UCSD-AML1 (cell line): ENCODE measurements at regions not wholly inside any gene's neighbourhood (a gene's known extent, or its start where the extent isn't known, plus 50 kb on each side); places are given as distances from the start of the nearest gene placed in this dataset.
"Not testable (repeated sequence)": the region's sequence is repeated elsewhere in the genome, so short reads cannot be mapped to it uniquely, and the experiment has no call there.

Experiments
- DNase-seq: peaks from one replicate; lab custom pipeline; 2025; ENCODE audit not compliant: unreplicated experiment; lab: John Stamatoyannopoulos, UW

DNA sequence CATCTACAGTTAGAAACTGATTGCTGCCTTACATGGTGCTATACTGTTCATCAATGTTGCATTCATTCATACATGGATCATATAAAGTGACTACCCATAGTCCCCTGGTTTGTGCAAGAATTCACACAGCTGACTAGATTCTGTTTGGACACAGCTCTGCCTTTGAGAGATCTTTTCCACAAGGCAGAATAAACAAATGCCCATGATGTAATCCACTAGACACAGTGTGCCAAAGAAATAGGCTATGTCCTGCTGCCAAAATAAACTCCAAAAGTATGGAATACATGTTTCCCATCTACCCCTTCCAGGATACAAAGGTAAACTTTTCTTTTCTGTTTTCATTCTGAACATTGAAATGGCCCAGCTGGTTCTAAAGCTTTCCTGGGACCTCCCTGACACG, 269.4 kb upstream of the CHAC2 start:
- DNase-seq, result no peak

DNA sequence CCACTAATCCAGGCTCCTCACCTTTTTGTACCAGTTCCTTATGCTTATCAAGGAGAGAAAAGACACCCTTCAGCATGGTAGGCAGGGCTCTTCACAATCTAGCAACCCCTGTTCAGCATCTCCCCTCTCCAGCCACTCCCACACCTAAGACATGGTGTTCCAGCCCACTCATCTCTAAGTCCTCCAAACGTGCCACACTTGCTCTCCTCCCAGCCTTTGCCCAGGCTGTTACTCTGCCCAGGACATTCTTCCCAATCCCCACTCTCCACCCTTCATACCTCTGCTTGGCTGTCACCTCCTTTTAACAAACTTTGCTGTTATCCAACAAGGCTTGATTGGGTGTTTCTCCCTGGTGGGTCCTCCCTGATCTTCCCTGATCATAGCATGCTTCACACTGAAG, 270.6 kb upstream of the CHAC2 start:
- no peak for DNase-seq

DNA sequence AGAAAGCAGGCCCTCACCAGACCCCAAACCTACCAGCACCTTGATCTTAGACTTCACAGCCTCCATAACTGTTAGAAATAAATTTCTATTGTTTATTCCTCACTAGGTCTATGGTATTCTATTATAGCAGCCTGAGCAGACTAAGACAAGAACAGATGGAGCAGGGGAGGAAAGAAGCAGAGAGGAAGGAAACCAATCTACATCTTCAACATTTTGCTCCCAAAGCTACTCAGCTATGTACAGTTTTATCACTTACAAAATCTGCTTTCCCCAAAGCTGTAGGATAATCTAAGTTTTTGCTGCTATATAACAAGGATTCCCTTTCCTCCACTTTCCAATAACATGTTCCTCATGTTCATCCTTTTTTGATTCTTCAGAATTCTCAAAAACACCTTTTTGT, 274.4 kb upstream of the CHAC2 start:
- DNase-seq, result no peak

DNA sequence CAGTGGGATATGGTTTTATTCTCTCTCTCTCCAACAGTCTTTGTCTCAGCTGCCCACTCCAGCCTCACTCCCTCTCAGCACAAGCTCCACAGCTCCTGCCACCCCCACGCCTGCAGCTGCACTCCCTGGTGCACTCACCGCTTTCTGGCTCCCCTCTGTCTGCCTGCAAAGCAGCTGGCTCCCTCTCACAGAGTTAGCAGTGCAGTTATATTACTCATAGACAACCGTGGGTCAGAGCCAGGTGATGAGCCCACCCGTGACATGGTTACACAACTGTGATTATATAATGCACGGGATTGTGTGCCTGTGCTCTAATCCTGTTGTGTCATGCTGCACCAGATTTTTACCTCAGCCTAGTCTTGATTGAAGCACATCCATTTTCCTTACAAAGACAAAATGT, 276.9 kb upstream of the CHAC2 start:
- DNase-seq, result no peak

DNA sequence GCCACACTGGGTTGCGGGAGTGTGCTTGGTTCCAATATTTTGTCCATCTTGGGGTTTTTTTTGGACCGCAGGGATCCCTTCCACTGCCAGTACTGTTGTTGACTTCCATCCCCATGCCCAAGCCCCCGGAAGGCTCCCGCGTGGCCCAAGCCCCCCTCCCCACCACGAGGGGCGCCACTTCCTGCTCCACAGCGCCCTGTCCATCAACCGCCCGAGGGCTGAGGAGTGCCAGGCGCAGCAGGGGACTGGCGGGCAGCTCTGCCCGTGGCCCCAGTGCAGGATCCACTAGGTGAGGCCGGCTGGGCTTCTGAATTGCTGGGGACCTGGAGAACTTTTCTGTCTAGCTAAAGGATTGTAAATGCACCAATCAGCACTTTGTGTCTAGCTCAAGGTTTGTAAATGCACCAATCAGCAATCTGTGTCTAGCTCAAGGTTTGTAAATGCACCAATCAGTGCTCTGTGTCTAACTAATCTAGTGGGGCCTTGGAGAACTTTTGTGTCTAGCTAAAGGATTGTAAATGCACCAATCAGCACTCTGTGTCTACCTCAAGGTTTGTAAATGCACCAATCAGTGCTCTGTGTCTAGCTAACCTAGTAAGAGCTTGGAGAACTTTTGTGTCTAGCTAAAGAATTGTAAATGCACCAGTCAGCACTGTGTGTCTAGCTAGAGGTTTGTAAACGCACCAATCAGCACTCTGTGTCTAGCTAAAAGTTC, 281.3 kb upstream of the CHAC2 start:
- not testable (repeated sequence) for DNase-seq

DNA sequence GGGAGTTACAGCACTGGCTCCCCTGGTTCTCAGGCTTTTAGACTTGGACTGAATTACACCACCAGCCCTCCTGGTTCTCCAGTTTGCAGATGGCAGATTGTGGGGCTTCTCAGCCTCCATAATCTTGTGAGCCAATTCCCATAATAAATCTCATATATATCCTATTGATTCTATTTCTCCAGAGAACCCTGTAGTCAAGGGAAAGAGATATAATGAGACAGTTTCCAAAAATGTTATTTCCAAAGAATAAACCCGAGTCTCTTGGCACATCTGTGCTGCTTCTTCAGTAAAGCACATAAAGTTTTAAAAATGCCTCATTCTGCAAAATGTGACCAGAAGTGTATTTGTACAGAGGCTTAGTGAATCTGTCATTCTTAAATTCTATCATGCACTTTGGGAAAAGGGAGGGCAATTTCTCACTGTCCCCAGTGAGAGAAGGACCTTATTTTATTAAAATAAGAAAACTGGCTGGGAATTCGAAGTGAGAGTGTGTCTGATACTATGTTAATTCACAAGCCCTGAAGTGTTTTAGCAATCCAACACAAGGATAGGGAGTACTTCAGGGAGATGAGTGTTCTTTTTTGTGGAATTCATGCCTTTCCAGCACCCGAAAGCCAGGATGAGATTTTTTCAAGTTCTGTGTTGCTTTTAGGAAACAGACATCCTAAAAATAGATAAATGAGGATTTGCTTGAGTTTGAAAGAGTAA, 282.4 kb upstream of the CHAC2 start:
- DNase-seq, result no peak

DNA sequence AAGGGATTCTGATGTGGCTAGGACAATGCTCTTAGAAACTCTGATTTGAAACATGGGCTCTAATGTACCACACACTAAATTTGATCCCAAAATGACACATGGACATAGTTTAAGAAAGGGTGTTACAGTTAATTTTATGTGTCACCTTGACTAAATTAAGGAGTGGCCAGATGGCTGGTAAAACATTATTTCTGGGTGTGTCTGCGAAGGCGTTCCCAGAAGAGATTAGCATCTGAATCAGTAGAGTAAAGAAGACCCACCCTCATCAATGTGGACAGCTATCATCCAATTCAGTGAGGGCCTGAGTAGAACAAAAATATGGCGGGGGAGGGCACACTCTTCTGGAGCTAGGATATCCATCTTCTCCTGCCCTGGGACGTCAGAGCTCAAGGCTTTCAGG, 283.1 kb upstream of the CHAC2 start:
- DNase-seq, result no peak

DNA sequence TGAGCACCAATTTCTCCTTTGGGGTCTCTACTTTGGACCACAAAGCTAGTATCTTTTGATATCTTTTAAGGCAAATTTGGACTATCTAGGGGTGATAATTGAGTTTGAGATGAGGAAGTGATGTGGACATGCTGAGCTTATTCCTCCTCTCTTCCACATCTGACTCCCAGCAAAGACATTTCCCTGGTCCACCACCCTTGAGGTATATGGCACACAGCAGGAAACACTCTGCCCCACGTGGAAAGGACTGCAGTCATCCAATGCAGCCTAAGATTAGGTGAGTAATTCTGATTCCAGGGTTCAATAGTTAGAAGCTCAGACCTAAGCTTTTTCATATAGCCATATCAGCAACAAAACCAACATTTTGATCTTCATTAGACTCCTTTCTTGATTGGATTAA, 290.1 kb upstream of the CHAC2 start:
- no peak for DNase-seq

DNA sequence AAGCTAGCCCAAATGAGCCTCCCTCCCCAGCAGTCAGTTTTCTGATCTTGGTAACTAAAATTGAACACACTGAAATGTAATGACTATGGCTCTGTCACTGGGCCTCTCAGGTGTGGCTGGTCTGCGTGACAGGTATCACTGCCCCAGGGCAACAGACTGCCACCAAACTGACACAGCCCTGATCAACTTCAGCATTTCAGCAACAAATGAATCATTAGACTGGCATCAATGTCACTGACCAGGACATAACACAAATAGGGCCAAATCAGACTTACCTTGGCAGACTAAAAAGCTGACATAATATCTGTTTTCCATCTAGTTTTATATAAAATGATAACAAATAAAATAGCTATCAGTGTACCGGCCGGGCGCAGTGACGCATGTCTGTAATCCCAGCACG, 290.8 kb upstream of the CHAC2 start:
- DNase-seq, result no peak

DNA sequence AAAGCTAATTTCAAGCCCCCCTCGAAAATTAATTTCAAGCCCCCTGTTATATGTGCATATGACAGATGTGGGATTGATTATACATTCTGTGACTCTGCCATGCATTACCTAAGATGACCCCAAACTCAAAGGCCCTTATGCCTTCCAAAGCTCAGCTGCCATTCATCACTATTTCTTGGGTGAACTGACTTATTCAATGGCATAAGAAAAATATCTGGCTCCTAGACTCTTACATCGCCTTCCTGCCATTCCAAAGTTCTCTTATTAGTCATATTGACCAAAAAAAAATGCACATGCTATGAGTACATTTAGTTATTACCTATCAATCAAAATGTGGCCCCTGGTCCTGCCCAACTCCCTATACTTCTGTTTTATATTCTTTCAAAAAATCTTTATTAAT, 291.8 kb upstream of the CHAC2 start:
- DNase-seq, result no peak

DNA sequence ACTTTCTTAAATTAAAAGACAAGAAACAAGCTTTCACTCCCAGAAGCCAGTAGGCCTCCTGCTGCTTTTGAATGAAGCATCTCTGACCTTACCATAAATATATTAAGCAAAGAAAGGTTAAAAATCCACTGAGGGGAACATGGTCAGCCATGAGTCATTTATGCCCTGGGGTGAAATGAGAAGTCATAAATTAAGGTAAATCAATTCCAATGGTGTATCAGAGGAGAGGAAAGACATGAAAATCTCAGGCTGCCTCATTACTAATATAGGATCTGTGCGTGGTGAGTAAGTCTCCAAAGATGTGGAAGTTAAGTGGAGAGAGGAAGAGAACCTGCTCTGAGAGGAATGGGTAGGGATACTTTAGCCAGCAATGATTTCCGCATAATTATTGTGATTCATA, 292.3 kb upstream of the CHAC2 start:
- DNase-seq, result no peak

DNA sequence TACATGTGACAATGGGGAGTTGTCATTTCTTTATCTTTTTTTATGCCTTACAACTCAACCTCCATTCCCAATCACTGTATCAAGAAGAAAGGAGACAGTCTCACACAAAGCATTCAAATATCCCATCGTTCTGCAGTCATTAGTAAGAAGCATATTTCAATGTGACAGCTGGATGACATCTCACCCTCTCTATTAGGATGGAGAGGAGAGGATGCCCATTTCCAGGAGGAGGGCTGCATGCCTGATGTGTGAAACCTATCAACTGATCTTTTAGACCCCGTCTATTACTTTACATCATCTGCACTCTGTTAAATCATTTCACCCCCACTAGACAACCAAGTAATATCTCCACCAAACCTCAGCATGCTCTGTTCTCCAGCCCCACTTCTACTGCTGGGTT, 292.7 kb upstream of the CHAC2 start:
- no peak for DNase-seq

DNA sequence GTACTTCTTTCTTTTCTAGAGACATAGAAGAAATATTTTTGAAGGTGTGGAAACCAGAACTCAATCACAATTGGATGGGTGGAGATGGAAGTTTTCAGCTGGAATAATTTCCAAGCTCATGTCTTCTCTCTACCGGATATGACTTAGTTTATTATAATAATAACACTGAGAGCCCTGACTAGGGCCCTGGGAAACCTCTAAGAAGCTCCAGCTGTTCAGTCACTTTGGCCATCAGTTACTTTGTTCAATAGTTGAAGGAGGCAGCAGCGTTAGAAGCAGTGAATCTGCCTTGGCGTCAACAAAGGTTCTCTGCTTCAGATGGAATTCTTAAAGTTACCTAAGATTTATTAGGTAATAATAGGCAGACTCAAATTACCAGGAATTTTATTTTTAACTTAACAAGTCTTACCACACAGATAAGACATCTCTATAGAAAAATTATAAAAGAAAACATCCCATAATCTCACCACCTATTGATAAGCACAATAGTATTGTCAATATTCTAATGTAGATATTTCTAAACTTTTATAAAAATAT, 293.8 kb upstream of the CHAC2 start:
- DNase-seq, result no peak

DNA sequence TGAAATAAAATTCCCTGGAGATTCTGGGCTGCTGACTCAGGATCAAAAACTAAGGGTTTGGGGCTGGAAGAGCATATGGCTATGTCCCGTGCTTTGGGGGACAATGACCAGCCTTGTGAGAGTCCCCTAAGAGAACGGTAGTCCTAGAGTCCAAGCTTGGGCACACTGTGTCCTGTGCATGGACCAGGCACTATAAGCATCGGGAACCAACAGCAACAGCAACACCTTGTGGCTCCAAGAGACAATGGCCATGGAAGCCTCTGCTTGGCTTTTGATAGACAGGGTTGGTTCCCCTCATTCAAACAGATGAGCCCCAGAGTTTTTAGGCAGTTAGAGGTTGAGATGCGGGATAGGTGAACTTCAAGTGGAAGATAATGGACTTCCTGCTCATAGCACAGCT, 294.4 kb upstream of the CHAC2 start:
- DNase-seq, result no peak

DNA sequence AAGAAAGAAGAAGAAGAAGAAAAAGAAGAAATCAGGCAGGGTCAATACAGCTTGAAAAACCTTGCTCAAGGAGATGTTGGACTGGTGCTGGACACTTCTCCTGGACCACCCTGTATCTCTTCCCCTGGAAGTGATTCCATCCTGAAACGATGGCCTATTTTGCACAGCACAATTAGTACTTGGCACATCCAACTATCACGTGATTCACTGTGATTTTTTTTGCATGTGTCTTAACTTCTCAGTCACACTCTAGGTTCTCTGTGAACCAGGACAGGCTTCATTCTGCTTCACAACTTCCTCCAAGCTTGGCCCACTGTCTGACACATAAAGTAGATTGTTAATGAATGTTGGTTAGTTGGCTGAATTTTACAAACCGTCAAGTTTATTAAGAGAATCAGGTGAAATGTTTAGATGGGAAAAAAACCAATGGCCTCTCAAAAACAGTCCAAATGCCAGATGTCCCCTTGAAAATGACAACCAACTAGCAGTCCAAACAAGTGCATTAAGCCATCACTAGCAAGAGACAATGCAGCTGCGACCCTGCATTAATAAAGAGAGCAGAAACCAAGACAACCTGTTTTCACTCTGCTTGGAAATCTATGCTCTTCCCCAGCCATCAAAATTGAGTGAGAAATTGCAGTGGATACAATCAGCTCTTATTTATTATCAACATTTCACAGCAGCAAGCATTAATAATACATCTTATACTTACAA, 300.0 kb upstream of the CHAC2 start:
- no peak for DNase-seq

DNA sequence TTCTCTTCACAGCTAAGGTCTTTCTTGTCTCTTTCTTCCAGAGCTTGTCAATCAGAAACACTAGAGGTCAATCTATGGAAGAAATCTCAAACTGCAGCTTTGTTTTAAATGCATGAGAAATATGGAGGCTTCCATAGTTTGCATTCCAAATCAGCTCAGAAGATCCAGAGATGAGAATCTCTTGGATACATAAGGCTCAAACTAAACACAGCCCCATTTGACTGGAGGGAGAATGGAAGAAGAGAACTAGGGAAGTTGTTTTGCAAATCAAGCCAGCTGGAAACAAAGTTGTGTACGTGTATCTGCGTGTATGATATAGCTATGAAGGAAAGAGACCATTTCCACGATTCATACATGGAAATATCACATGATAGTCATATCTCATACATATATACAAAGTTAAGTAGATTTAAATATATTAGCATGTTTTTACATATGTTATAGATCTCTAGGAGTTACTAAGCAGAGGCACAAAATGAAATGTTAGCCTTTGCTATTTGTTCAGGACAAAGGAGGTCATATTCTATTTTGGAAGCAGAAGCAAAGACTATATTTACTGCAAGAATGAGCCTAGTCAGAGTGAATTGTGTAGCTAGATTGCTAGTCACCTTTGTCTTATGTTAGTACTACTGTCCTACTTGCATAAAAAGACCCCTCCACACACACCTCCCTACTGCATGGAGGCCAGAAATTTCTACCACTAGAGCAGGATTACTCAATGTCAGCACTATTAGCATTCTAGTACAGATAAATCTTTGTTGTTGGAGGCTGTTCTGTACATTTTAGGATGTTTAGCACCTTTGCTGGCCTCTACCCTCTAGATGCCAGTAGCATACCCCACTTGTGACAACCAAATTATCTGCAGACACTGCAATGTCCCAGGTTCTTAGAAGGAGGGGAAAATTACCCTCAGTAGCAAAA, 303.5 kb upstream of the CHAC2 start:
- DNase-seq, result no peak

DNA sequence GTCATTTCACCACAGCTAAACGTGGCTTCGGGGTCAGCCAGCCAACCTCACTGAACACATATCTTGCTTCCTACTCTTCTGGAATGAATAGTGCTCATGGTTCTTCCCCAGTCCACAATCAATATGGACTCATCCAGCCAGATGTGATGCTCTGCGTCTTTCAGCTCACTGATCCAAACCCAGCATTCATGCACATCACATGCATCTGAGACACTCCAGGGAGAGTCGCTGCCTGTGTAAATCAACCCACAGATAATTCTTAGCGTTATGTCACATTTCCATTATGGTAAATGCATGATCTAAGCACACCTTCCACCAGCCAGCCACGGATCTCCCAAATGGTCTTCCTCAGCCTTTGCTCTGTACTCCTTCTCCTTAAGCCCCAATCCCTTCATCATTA, 306.7 kb upstream of the CHAC2 start:
- DNase-seq, result no peak

DNA sequence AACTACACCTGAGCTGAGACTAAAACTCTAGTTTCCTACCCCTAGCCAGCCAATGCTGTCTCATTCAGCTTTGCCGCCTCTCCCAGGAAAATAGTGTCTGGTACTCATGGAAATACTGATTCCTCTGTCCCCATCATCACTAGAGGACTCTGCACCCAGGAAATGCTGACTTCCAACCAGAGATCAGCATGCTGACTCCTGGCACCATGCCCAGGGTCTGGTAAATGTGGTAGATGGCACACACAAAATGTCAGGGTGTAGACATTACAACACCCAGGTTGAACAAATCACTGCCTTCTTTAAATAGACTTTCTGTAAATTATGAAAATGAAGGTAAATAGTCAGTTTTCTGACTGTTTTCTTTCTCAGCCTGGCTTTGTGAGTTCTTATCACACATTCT, 307.3 kb upstream of the CHAC2 start:
- DNase-seq, result no peak

DNA sequence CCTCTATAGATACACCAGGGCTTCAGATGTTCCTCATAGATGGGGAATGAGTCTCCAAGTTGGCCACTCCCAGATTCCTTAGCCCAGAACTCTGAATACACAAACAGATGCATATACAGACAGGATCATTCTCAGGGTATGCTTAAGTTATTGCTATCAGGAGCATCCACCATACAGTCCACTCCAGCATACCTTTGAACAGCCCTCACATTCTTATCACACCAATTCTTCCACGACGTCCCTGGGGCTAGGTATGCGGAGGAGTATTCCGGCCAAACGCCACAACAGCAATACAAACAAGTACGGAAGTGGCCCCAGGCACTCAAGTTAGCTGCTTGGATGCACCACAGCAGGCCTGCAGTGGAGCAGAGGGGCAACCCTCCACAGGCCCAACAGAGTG, 312.5 kb upstream of the CHAC2 start:
- DNase-seq, result no peak

DNA sequence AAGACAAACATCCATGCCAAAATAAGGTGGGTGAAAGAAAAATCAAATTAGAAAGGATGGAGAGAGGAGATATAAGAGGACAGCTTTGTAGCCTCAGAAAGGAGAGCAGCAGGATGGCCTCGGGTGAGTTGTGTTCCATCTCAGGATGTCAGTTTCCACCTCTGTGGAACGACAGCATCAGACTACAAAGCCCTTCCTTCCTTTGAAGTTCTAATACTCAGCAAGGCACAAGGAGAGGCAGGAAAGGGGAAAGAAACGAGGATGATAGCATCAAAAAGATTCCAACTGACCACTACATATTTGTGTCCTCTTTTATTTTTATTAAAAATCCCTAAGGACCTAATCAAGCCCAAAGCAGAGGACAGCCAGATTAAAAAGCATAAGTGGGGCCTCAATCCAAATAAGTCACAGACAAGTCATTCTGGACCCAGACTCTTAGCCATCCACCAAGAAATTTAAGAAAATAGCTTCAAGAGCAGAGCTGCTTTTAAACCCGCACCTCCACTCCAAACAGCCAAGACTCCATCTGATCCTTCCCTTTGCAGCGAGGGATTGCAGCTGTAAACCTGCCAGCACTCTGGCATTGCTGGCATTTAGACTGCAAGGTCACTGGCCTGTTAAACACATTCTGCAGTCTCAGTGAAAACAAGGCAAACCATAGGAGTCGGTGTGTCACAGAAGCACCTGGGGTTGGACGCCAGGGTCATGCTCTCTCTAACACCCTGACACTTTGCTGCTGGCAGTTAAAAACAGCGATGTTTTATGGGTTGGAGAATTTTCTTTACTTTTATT, 314.5 kb upstream of the CHAC2 start:
- no peak for DNase-seq
